ENCODE measurements at regions not wholly inside any gene's neighbourhood (a gene's known extent, or its start where the extent isn't known, plus 50 kb on each side); places are given as distances from the start of the nearest gene placed in this dataset.

- no peak overlapping the region for H3K4me3 ChIP-seq
- no peaks in the 10 kb centered on the region for H3K4me1 ChIP-seq
- no peaks in the 10 kb centered on the region for H3K9me3 ChIP-seq
- no peak for TF ChIP-seq Cebpa-rat (IDR thresholded peaks at IDR 0.05)
- no peak overlapping the region for H3K9ac ChIP-seq
- no peak overlapping the region for H3K4me2 ChIP-seq
- H3K27ac ChIP-seq, result no peak overlapping the region
- H4K20me1 ChIP-seq, result no peaks in the 10 kb centered on the region
- no peaks in the 10 kb centered on the region for H3K27me3 ChIP-seq
- no peaks in the 10 kb centered on the region for H3K36me3 ChIP-seq
Observed at GRCh38 chr5:27818888-27819287, 780.5 kb upstream of the CDH9 start.

- Histone ChIP-seq H3K27me3 (no peaks in the 10 kb centered on the region), H4K20me1 (no peaks in the 10 kb centered on the region), H3K9ac (no peak overlapping the region), H3K27ac (no peak overlapping the region), H3K4me2 (no peak overlapping the region), H3K4me1 (no peaks in the 10 kb centered on the region), H3K4me3 (no peak overlapping the region), H3K36me3 (no peaks in the 10 kb centered on the region), H3K9me3 (no peaks in the 10 kb centered on the region)
- TF ChIP-seq Cebpa-rat (IDR thresholded peaks at IDR 0.05), result no peak
Observed at GRCh38 chr5:27814983-27815382, 776.6 kb upstream of the CDH9 start.

GRCh38 chr5:27814286-27814685 lies 775.9 kb upstream of the CDH9 start:
- Histone ChIP-seq H4K20me1 (no peaks in the 10 kb centered on the region), H3K4me1 (no peaks in the 10 kb centered on the region), H3K4me3 (no peak overlapping the region), H3K4me2 (no peak overlapping the region), H3K27ac (no peak overlapping the region), H3K27me3 (no peaks in the 10 kb centered on the region), H3K9me3 (no peaks in the 10 kb centered on the region), H3K9ac (no peak overlapping the region), H3K36me3 (no peaks in the 10 kb centered on the region)
- no peak for TF ChIP-seq Cebpa-rat (IDR thresholded peaks at IDR 0.05)

GRCh38 chr5:27810458-27810857 lies 772.1 kb upstream of the CDH9 start:
- Histone ChIP-seq H3K27me3 (no peaks in the 10 kb centered on the region), H3K9me3 (no peaks in the 10 kb centered on the region), H3K9ac (no peak overlapping the region), H3K4me2 (no peak overlapping the region), H4K20me1 (no peaks in the 10 kb centered on the region), H3K27ac (no peak overlapping the region), H3K4me1 (no peaks in the 10 kb centered on the region), H3K4me3 (no peak overlapping the region), H3K36me3 (no peaks in the 10 kb centered on the region)
- TF ChIP-seq Cebpa-rat (IDR thresholded peaks at IDR 0.05), result no peak

GRCh38 chr5:27797220-27797619 lies 758.8 kb upstream of the CDH9 start:
- TF ChIP-seq Cebpa-rat (IDR thresholded peaks at IDR 0.05), result no peak
- no peak overlapping the region for H3K27ac ChIP-seq
- H3K9ac ChIP-seq, result no peak overlapping the region
- H3K9me3 ChIP-seq, result no peaks in the 10 kb centered on the region
- no peaks in the 10 kb centered on the region for H3K4me1 ChIP-seq
- no peak overlapping the region for H3K4me3 ChIP-seq
- no peaks in the 10 kb centered on the region for H3K36me3 ChIP-seq
- no peak overlapping the region for H3K4me2 ChIP-seq
- no peaks in the 10 kb centered on the region for H4K20me1 ChIP-seq
- no peaks in the 10 kb centered on the region for H3K27me3 ChIP-seq

GRCh38 chr5:27788184-27788583 lies 749.8 kb upstream of the CDH9 start:
- TF ChIP-seq Cebpa-rat (IDR thresholded peaks at IDR 0.05), result no peak
- H3K36me3 ChIP-seq, result no peaks in the 10 kb centered on the region
- H3K27me3 ChIP-seq, result no peaks in the 10 kb centered on the region
- no peaks in the 10 kb centered on the region for H3K9me3 ChIP-seq
- no peak overlapping the region for H3K27ac ChIP-seq
- H4K20me1 ChIP-seq, result no peaks in the 10 kb centered on the region
- no peak overlapping the region for H3K4me2 ChIP-seq
- H3K4me1 ChIP-seq, result no peaks in the 10 kb centered on the region
- H3K4me3 ChIP-seq, result no peak overlapping the region
- H3K9ac ChIP-seq, result no peak overlapping the region

GRCh38 chr5:27784317-27784716 lies 745.9 kb upstream of the CDH9 start:
- no peak overlapping the region for H3K27ac ChIP-seq
- H3K9me3 ChIP-seq, result no peaks in the 10 kb centered on the region
- H4K20me1 ChIP-seq, result no peaks in the 10 kb centered on the region
- no peaks in the 10 kb centered on the region for H3K4me1 ChIP-seq
- no peaks in the 10 kb centered on the region for H3K27me3 ChIP-seq
- H3K9ac ChIP-seq, result no peak overlapping the region
- no peak overlapping the region for H3K4me3 ChIP-seq
- no peak for TF ChIP-seq Cebpa-rat (IDR thresholded peaks at IDR 0.05)
- H3K36me3 ChIP-seq, result no peaks in the 10 kb centered on the region
- no peak overlapping the region for H3K4me2 ChIP-seq

GRCh38 chr5:27778121-27778520 lies 739.7 kb upstream of the CDH9 start:
- Histone ChIP-seq H3K36me3 (no peaks in the 10 kb centered on the region), H3K4me2 (no peak overlapping the region), H3K9me3 (no peaks in the 10 kb centered on the region), H3K4me1 (no peaks in the 10 kb centered on the region), H3K27ac (no peak overlapping the region), H3K9ac (no peak overlapping the region), H4K20me1 (no peaks in the 10 kb centered on the region), H3K4me3 (no peak overlapping the region), H3K27me3 (no peaks in the 10 kb centered on the region)
- TF ChIP-seq Cebpa-rat (IDR thresholded peaks at IDR 0.05), result no peak

GRCh38 chr5:27773636-27774035 lies 735.2 kb upstream of the CDH9 start:
- Histone ChIP-seq H3K9ac (no peak overlapping the region), H3K4me3 (no peak overlapping the region), H3K27ac (no peak overlapping the region), H4K20me1 (no peaks in the 10 kb centered on the region), H3K27me3 (no peaks in the 10 kb centered on the region), H3K4me2 (no peak overlapping the region), H3K9me3 (no peaks in the 10 kb centered on the region), H3K36me3 (no peaks in the 10 kb centered on the region), H3K4me1 (no peaks in the 10 kb centered on the region)
- TF ChIP-seq Cebpa-rat (IDR thresholded peaks at IDR 0.05), result no peak

- no peak for TF ChIP-seq Cebpa-rat (IDR thresholded peaks at IDR 0.05)
- Histone ChIP-seq H3K27me3 (no peaks in the 10 kb centered on the region), H3K36me3 (no peaks in the 10 kb centered on the region), H3K9me3 (no peaks in the 10 kb centered on the region), H3K27ac (no peak overlapping the region), H3K4me2 (no peak overlapping the region), H3K4me3 (no peak overlapping the region), H3K9ac (no peak overlapping the region), H4K20me1 (no peaks in the 10 kb centered on the region), H3K4me1 (no peaks in the 10 kb centered on the region)
Observed at GRCh38 chr5:27773166-27773565, 734.8 kb upstream of the CDH9 start.

- no peak overlapping the region for H3K9ac ChIP-seq
- H3K27me3 ChIP-seq, result no peaks in the 10 kb centered on the region
- no peaks in the 10 kb centered on the region for H4K20me1 ChIP-seq
- no peaks in the 10 kb centered on the region for H3K4me1 ChIP-seq
- H3K27ac ChIP-seq, result no peak overlapping the region
- no peak overlapping the region for H3K4me2 ChIP-seq
- no peaks in the 10 kb centered on the region for H3K36me3 ChIP-seq
- no peak for TF ChIP-seq Cebpa-rat (IDR thresholded peaks at IDR 0.05)
- no peaks in the 10 kb centered on the region for H3K9me3 ChIP-seq
- H3K4me3 ChIP-seq, result no peak overlapping the region
Observed at GRCh38 chr5:27769748-27770402, 731.5 kb upstream of the CDH9 start.

Data from BLaER1 (cell line).